LNCaP clone FGC (cell line): ENCODE measurements at regions not wholly inside any gene's neighbourhood (a gene's known extent, or its start where the extent isn't known, plus 50 kb on each side); places are given as distances from the start of the nearest gene placed in this dataset.

Source experiments
- DNase-seq: peaks from one replicate; pipeline ENCODE4 v3.0.0-alpha.2; 2011; ENCODE audit warnings: low read depth
- H3K4me3 ChIP-seq: 2 replicates; pipeline ENCODE4 v1.5.1; 2011; ENCODE audit warnings: mild to moderate bottlenecking, low read depth, low read length, control low read depth
- CTCF ChIP-seq: IDR thresholded peaks from 2 replicates; pipeline ENCODE4 v1.5.1; 2012; ENCODE audit warnings: mild to moderate bottlenecking; ENCODE audit not compliant: control insufficient read depth, insufficient read depth; ENCODE audit errors: extremely low read depth

DNA sequence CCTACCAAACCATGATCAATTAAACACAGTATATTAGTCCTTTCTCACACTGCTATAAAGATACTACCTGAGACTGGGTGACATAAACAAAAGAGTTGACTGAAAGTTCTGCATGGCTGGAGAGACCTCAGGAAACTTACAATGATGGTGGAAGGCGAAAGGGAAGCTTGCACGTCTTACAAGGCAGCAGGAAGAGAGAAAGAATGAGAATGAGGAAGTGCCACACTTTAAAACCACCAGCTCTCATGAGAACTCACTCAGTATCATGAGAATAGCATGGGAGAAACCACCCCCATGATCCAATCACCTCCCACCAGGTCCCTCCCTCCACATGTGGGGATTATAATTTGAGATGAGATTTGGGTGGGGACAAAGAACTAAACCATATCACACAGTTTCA is 324.9 kb upstream of the ZNF507 start:
- no peak overlapping the region for H3K4me3 ChIP-seq
- no peak for DNase-seq
- TF ChIP-seq CTCF = no peak

GRCh38 chr19:32022044-32022640 is 323.3 kb upstream of the ZNF507 start:
- no peak overlapping the region for H3K4me3 ChIP-seq
- DNase-seq = no peak
- TF ChIP-seq CTCF = no peak

- H3K4me3 ChIP-seq = no peak overlapping the region
- no peak for DNase-seq
- no peak for TF ChIP-seq CTCF
Measured at GRCh38 chr19:32022731-32023563, 322.5 kb upstream of the ZNF507 start.

GRCh38 chr19:32023564-32023832 is 321.9 kb upstream of the ZNF507 start:
- DNase-seq = no peak
- no peak overlapping the region for H3K4me3 ChIP-seq
- TF ChIP-seq CTCF = no peak

- TF ChIP-seq CTCF = no peak
- DNase-seq = no peak
- no peak overlapping the region for H3K4me3 ChIP-seq
Measured at GRCh38 chr19:32029235-32029634, 316.2 kb upstream of the ZNF507 start.

DNA sequence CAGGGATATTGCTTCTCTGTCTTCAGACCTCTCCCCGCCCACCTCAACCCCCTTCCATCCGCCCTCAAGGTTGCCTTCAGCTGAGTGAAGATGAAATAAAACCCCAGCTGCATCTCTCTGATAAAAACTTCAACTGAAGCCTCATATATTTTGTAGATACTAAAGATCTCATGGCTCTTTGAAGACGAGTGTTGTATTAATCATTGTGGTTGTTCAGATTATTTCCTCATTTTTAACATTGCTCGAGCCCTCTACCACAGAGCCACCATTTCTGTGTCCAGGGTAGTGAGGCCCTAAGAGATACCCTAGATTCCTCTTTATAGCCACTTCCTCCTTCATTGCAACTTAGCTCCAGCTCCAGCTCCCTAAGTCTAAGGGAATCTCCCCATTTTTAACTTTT is 312.8 kb upstream of the ZNF507 start:
- no peak for DNase-seq
- no peak for TF ChIP-seq CTCF
- H3K4me3 ChIP-seq = no peak overlapping the region

DNA sequence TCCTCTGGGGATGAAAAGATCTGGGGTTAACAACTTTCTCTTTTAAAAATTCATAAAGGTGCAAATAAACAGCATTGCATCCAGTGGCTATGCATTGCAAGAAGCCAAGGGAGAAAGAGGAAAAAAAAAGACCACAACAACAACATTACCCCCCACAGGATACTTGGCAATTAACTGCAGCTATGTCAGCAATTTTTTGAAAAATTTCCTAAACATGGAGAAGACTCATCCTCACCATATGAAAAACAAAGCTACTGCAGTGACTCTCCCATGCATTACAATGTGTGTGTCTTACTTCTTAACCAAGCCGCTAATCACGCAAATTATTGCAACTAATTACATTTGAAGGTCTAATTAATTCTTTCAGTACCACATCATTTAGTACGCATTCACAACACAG is 309.8 kb upstream of the ZNF507 start:
- DNase-seq = no peak
- TF ChIP-seq CTCF = no peak
- H3K4me3 ChIP-seq = no peak overlapping the region
